T-helper 2 cell treated with Interferon-gamma antibody and Interleukin-4, amounts not matched to agents 100 ng/mL and 5 ng/mL, for 36 hours (primary cell): ENCODE measurements at regions not wholly inside any gene's neighbourhood (a gene's known extent, or its start where the extent isn't known, plus 50 kb on each side); places are given as distances from the start of the nearest gene placed in this dataset.
"Not testable (repeated sequence)": the region's sequence is repeated elsewhere in the genome, so short reads cannot be mapped to it uniquely, and the experiment has no call there.

Source experiments
- intact Hi-C: fragments of 100-400 bp; cut with micrococcal nuclease; formaldehyde crosslinking; loops from one replicate; pipeline ENCODE4 v1.15.1; 2023

- intact Hi-C loops, result no loop called here
Measured at GRCh38 chr3:106071306-106071705, 202.5 kb upstream of the CBLB start.

- intact Hi-C loops, result not testable (repeated sequence)
Measured at GRCh38 chr3:106072596-106072995, 203.8 kb upstream of the CBLB start.

GRCh38 chr3:106073806-106074205, 205.0 kb upstream of the CBLB start:
- intact Hi-C loops, result not testable (repeated sequence)

- intact Hi-C loops, result not testable (repeated sequence)
Measured at GRCh38 chr3:106075731-106076130, 206.9 kb upstream of the CBLB start.

GRCh38 chr3:106078635-106079034, 209.8 kb upstream of the CBLB start:
- intact Hi-C loops, result no loop called here

- intact Hi-C loops, result no loop called here
Measured at GRCh38 chr3:106082616-106083015, 213.8 kb upstream of the CBLB start.

GRCh38 chr3:106083207-106083606, 214.4 kb upstream of the CBLB start:
- intact Hi-C loops, result no loop called here

GRCh38 chr3:106083854-106084253, 215.0 kb upstream of the CBLB start:
- intact Hi-C loops, result no loop called here

GRCh38 chr3:106086038-106086437, 217.2 kb upstream of the CBLB start:
- intact Hi-C loops, result no loop called here

GRCh38 chr3:106086636-106087035, 217.8 kb upstream of the CBLB start:
- intact Hi-C loops, result no loop called here

GRCh38 chr3:106088304-106088703, 219.5 kb upstream of the CBLB start:
- intact Hi-C loops, result no loop called here

- intact Hi-C loops, result no loop called here
Measured at GRCh38 chr3:106088899-106089298, 220.1 kb upstream of the CBLB start.

GRCh38 chr3:106089806-106090205, 221.0 kb upstream of the CBLB start:
- intact Hi-C loops, result no loop called here

- intact Hi-C loops, result no loop called here
Measured at GRCh38 chr3:106092792-106093191, 224.0 kb upstream of the CBLB start.

- intact Hi-C loops, result no loop called here
Measured at GRCh38 chr3:106093616-106094015, 224.8 kb upstream of the CBLB start.

GRCh38 chr3:106097817-106098435, 229.1 kb upstream of the CBLB start:
- intact Hi-C loops, result no loop called here

GRCh38 chr3:106103383-106103782, 234.6 kb upstream of the CBLB start:
- intact Hi-C loops, result no loop called here

GRCh38 chr3:106104078-106104477, 235.3 kb upstream of the CBLB start:
- intact Hi-C loops, result no loop called here

- intact Hi-C loops, result no loop called here
Measured at GRCh38 chr3:106108925-106109324, 240.1 kb upstream of the CBLB start.

- intact Hi-C loops, result not testable (repeated sequence)
Measured at GRCh38 chr3:106112561-106112960, 243.7 kb upstream of the CBLB start.

GRCh38 chr3:106113747-106114146, 244.9 kb upstream of the CBLB start:
- intact Hi-C loops, result no loop called here

- intact Hi-C loops, result no loop called here
Measured at GRCh38 chr3:106114220-106114619, 245.4 kb upstream of the CBLB start.

- intact Hi-C loops, result no loop called here
Measured at GRCh38 chr3:106114848-106115247, 246.0 kb upstream of the CBLB start.

GRCh38 chr3:106115557-106115956, 246.7 kb upstream of the CBLB start:
- intact Hi-C loops, result no loop called here
